ENCODE measurements at regions not wholly inside any gene's neighbourhood (a gene's known extent, or its start where the extent isn't known, plus 50 kb on each side); places are given as distances from the start of the nearest gene placed in this dataset.

DNA sequence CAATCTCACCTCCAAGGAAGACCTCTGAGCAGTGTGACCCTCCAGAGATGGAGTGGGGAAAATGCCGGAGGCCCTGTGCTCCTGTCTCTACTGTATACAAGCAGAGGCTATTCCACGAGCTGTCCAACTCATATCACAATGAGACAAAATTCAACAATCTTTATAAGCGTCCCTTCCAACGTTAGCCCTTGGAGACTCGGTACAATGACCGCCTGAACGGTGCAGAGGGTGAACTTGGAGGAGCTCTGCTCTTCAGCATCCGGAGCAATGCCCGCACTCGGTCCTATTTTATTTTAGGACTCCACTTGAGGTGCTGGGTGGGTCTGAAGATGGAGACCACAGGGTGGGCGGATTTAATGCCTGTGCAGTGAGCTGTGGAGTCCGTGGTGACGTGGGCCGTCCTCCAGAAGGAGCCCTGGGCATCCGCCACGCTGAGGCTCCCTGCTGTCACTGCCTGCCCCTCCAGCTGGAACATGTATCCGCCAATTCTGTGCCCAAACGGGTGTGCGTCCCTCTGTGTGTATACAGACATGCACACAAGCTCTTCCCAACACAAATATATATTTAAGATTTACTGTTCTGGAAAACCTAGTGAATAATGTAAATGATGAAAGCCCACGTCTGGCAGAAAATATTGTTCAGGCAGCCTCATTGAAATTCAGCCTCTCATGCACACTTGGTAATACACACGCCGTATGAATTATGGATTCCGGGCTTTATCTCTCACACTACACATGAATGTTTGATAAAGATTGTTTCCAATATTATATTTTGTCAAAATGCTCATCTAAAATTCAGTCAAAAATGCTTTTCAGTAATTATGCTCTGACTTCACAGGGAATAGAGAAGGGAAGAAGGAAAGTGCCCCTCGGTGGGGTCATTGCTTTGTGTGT lies 239.9 kb upstream of the ZMIZ1 start:
- TF ChIP-seq, protein P1, sequence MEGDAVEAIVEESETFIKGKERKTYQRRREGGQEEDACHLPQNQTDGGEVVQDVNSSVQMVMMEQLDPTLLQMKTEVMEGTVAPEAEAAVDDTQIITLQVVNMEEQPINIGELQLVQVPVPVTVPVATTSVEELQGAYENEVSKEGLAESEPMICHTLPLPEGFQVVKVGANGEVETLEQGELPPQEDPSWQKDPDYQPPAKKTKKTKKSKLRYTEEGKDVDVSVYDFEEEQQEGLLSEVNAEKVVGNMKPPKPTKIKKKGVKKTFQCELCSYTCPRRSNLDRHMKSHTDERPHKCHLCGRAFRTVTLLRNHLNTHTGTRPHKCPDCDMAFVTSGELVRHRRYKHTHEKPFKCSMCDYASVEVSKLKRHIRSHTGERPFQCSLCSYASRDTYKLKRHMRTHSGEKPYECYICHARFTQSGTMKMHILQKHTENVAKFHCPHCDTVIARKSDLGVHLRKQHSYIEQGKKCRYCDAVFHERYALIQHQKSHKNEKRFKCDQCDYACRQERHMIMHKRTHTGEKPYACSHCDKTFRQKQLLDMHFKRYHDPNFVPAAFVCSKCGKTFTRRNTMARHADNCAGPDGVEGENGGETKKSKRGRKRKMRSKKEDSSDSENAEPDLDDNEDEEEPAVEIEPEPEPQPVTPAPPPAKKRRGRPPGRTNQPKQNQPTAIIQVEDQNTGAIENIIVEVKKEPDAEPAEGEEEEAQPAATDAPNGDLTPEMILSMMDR (IDR thresholded peaks at IDR 0.05; ENCODE audit: insufficient read depth, low read depth, low read length), result no peak
- H3K4me3 ChIP-seq (ENCODE audit: low read depth, low read length), result no peak overlapping the region
- no peak for DNase-seq (ENCODE audit: low read depth)

DNA sequence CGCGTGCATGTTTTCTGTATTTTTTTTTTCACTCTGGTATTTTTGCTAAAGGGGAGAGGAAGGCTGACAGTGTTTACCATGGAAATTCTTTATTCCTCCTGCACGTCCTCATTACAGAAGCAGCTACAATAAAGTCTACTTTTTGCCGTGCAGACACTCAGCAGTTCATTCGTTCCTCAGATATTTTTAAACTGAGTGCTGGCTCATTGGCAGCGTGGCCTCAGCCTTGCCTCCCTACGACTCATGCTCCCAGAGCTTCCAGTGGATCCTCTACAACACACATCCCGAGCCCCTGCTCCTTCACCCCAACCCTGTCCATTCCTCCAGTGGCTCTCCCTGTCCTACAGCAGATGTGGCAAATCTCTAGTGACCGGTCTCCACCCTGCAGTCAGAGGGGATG lies 239.2 kb upstream of the ZMIZ1 start:
- H3K4me3 ChIP-seq (ENCODE audit: low read depth, low read length), result no peak overlapping the region
- TF ChIP-seq, protein P1 (IDR thresholded peaks at IDR 0.05; ENCODE audit: insufficient read depth, low read depth, low read length), result no peak
- DNase-seq (ENCODE audit: low read depth), result no peak

DNA sequence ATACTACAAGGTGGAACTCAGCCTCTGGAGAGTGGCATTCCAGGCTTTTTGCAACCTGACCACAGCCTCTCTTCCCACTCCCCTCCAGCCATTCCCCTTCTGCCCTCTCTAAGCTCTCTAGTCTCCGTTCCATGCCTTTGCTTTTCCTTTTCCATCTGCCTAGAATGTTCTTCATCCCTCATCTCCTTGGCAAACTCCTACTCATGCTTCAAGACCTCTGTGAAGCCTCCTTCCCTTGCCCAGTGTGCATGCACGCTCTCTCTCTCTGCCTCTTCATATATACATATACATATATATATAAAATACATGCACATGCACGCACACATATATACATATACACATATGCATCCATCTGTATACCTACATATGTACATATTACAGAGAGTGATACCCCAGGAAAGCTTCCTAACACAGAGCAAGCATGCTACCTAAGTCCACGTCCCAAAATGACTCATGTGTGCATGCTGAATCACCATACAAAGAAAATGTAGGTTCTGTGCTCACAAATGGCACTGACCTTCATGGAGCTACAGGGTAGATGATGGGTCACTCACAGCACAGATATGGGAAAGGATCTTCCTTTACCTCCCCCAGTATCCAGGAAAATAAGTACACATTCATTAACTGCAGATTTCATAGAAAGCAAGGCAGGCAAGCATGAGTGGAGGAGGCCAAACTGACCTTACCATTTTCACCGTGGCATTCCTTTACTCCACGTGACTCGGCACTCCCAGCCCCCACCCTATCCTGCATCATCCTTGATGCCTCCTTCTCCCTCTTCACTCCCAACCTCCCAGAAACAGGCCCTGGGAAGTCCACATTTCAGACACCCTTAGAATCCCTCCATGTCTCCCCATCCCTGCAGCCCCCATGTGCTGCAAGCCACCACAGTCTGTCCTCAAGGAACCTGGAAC lies 238.4 kb upstream of the ZMIZ1 start:
- TF ChIP-seq, protein P1 (IDR thresholded peaks at IDR 0.05; ENCODE audit: insufficient read depth, low read depth, low read length), result no peak
- H3K4me3 ChIP-seq (ENCODE audit: low read depth, low read length), result no peak overlapping the region
- no peak for DNase-seq (ENCODE audit: low read depth)

DNA sequence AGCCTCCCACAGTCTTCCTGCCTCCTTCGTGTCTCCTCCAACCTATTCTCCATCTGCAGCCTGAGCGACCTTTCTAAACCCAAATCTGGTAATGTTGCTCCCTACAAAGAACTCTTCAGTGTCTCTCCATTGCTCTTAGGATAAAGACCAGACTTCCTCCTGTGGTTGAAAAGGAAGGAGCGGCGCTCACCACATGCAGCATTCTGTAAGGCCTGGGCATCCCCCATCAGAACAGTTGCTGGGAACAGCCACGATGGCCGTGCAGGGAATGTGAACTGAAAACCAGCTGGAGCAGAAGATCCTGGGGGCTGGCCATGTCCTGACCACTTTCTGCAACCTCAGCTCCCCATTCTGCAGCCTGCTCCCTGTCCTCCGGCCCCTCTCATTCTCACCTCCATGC lies 237.8 kb upstream of the ZMIZ1 start:
- no peak overlapping the region for H3K4me3 ChIP-seq (ENCODE audit: low read depth, low read length)
- DNase-seq (ENCODE audit: low read depth), result no peak
- TF ChIP-seq, protein P1 (IDR thresholded peaks at IDR 0.05; ENCODE audit: insufficient read depth, low read depth, low read length), result no peak

DNA sequence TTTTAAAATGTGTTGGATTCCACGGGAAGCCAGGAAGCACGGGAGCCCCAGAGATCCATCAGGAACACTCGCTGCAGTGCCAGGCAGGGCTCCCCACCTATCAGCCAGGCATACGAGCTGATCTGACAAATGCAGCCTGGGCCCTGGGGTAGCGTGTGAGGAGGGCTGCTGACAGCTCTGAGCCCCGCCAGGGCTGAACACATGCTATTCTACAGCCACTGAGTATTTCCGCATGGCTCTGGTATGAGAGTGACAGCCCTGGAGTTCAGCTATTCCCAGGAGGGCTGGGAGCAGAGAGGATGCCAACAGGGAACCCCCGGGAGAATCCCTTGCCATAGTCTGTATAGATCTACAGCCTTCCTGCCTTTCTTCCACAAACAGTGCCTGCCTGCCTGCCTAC lies 237.3 kb upstream of the ZMIZ1 start:
- H3K4me3 ChIP-seq (ENCODE audit: low read depth, low read length), result no peak overlapping the region
- TF ChIP-seq, protein P1 (IDR thresholded peaks at IDR 0.05; ENCODE audit: insufficient read depth, low read depth, low read length), result no peak
- DNase-seq (ENCODE audit: low read depth), result no peak

DNA sequence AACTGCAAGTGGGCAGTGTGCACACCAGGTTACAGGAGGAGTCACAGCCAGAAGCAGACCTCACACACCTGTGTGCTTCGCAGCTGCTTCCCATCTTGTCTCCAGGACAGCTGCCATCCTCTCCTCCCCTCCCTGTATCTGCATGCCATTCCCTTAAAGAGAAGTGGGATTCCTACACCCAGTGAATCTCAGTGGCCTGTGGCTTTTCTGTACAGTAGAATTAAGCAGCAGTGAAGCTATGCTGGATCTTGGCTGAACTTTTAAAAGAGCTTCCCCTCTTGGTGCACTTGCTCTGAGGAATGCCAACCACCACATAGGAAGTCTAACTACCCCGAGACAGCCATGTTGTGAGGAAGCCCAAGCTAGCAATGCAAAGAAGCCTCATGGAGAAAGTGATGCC lies 236.5 kb upstream of the ZMIZ1 start:
- DNase-seq (ENCODE audit: low read depth), result no peak
- no peak overlapping the region for H3K4me3 ChIP-seq (ENCODE audit: low read depth, low read length)
- TF ChIP-seq, protein P1 (IDR thresholded peaks at IDR 0.05; ENCODE audit: insufficient read depth, low read depth, low read length), result no peak

Data from fibroblast of villous mesenchyme (primary cell).